ENCODE measurements at regions not wholly inside any gene's neighbourhood (a gene's known extent, or its start where the extent isn't known, plus 50 kb on each side); places are given as distances from the start of the nearest gene placed in this dataset.
"Not testable (repeated sequence)": the region's sequence is repeated elsewhere in the genome, so short reads cannot be mapped to it uniquely, and the experiment has no call there.

DNA sequence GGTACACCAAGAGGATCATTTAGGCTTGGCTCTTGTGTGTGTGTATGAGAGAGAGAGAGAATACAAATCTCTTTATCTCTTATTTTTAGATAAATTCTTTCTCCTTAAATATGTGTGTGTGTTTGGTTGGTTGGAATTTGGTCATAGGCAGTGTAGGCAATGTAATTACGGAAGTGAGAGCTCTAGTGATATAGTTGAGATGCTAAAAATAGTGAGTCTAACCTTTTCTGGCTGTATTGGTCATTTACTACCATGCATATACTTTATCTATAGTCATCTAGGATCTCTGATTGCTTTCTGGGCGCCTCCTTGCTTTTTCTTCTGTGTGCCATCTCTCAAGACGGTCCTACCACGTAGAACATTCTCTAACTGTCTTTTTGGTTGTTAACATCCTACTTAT is 250.2 kb downstream of the NUF2 start:
- DNase-seq (ENCODE audit: low read depth in 2 of 3, low spot score in 2 of 3), result no peak

DNA sequence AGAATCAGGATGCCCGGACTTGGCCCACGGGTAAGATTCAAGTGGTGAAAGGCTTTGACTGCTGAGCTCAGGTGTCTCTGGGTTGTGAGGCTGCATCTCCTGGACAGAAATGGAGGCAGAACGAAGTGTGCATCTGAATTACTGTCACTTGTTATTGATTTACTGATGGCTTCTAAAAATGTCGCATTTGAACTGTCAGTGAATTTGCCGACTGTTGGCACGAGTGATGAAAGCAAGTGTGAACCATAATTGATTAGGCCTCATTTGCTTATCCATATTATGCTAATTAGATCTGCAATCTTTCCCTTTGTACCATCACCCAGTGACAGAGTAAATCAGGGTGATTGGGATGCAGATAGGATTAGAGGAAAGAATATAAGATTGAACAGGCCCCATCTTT is 252.4 kb downstream of the NUF2 start:
- DNase-seq (ENCODE audit: low read depth in 2 of 3, low spot score in 2 of 3), result no peak

DNA sequence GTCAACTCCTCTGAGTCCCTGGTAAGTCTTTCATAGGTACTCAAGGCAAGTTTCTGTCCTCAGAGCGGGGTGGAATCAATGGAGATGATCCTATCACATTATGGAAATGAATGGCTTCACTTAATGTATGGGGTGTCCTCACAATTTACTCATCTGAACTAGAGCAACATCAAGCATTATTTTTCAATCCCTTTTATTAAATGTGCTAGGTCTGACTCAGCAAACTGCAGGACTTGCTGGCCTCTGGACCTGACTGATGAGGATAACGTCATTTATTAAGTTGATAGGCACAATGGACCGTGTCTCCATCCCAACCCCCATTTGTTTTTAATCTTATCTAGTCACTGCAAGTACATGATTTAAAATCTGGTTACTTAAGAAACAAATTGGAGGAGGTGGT is 259.2 kb downstream of the NUF2 start:
- no peak for DNase-seq (ENCODE audit: low read depth in 2 of 3, low spot score in 2 of 3)

DNA sequence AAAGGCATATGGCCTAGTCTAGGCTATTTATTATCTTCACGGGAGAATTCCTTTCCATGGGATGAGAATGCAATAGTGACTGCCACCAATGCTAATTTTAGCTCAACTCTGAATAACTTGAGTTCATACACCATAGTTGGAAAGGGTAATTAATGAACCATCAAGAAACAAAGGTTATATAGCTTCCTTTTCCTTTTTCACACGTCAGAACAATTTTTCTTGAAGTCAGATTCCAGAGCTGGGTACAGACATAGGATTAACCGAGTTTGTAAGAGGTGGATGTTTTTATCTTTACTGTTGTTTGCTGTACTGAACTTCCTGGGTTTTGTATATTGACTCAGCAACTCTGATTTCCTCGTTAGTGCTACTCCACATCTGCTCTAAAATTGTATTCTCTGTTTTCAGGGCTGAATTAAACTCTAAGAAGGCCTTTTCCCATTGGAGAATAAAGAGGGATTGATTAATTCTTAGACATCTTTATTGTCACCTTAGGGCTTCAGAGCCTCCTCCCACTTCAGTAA is 262.0 kb downstream of the NUF2 start:
- no peak for DNase-seq (ENCODE audit: low read depth in 2 of 3, low spot score in 2 of 3)

DNA sequence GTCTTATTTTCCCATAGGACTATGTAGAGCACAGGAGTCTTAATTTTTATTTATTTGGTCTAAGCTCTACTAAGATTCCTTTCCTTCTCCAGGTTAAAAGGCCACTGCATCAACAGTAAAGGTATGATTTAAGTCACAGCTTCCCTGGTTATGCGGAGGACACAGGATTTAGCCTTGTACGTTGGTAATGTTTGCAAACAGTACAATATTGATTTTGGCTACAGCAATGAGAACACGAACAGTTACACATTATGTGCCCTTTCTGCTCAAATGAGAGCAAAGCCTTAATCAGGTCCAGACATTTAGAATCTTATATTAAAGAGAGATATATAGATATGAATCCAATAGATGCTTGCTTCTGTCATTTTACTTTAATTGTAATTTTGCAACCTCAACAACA is 264.0 kb downstream of the NUF2 start:
- DNase-seq (ENCODE audit: low read depth in 2 of 3, low spot score in 2 of 3), result no peak

DNA sequence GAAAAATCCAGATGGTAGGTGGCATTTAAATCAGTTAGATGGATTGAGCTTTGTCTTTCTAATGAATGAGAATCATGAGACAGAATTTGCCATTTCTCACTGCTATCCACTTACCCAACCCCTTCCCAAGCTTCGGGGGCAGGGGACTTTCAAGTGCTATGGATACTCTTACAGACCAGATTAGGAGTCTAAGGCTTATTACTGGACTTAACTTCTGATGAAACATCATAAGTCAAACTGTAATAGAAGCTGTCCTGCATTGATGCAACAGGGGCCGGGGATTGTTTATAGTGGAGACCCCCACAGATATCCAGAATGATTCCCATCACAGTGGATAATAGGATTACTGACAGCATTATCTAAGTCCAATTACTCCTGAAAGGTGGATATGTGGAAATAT is 267.0 kb downstream of the NUF2 start:
- no peak for DNase-seq (ENCODE audit: low read depth in 2 of 3, low spot score in 2 of 3)

DNA sequence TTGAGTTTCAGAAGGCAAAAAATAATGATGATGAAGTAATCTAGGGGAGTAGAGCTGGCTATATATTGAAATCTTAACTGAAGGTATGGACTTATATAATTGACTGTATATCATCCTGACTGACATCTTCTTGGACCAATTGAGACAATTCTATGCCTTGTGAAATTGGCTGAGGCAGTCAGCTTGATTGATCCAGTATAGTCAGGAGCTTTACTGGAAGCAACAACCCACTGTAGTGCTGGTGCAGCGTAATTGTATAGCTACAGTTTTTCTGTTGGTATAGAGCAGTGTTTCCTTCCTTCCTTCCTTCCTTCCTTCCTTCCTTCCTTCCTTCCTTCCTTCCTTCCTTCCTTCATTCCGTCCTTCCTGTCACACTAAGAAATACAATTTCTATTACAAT is 268.0 kb downstream of the NUF2 start:
- no peak for DNase-seq (ENCODE audit: low read depth in 2 of 3, low spot score in 2 of 3)

DNA sequence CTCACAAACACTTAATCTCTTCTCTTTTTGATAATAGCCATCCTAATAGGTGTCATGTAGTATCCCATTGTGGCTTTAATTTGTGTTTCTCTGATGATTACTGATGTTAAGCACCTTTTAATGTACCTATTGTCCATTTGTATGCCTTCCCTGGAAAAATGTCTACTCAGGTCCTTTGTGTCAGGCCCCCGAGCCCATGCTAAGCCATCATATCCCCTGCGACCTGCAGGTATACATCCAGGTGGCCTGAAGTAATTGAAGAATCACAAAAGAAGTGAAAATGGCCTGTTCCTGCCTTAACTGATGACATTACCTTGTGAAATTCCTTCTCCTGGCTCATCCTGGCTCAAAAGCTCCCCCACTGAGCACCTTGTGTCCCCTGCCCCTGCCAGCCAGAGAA is 269.4 kb downstream of the NUF2 start:
- not testable (repeated sequence) for DNase-seq (ENCODE audit: low read depth in 2 of 3, low spot score in 2 of 3)

DNA sequence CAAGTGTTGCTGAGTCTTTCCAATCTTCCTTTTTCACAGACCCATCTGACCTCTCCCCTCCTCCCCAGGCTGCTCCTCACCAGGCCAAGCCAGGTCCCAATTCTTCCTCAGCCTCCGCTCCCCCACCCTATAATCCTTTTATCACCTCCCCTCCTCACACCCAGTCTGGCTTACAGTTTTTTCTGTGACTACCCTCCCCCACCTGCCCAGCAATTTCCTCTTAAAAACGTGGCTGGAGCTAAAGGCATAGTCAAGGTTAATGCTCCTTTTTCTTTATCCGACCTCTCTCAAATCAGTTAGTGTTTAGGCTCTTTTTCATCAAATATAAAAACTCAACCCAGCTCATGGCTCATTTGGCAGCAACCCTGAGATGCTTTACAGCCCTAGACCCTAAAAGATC is 270.9 kb downstream of the NUF2 start:
- DNase-seq (ENCODE audit: low read depth in 2 of 3, low spot score in 2 of 3), result not testable (repeated sequence)

DNA sequence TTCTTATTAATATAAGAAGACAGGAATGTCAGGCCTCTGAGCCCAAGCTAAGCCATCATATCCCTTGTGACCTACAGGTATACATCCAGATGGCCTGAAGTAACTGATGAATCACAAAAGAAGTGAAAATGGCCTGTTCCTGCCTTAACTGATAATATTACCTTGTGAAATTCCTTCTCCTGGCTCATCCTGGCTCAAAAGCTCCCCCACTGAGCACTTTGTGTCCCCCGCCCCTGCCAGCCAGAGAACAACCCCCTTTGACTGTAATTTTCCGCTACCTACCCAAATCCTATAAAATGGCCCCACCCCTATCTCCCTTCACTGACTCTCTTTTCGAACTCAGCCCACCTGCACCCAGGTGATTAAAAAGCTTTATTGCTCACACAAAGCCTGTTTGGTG is 274.4 kb downstream of the NUF2 start:
- DNase-seq (ENCODE audit: low read depth in 2 of 3, low spot score in 2 of 3), result not testable (repeated sequence)

DNA sequence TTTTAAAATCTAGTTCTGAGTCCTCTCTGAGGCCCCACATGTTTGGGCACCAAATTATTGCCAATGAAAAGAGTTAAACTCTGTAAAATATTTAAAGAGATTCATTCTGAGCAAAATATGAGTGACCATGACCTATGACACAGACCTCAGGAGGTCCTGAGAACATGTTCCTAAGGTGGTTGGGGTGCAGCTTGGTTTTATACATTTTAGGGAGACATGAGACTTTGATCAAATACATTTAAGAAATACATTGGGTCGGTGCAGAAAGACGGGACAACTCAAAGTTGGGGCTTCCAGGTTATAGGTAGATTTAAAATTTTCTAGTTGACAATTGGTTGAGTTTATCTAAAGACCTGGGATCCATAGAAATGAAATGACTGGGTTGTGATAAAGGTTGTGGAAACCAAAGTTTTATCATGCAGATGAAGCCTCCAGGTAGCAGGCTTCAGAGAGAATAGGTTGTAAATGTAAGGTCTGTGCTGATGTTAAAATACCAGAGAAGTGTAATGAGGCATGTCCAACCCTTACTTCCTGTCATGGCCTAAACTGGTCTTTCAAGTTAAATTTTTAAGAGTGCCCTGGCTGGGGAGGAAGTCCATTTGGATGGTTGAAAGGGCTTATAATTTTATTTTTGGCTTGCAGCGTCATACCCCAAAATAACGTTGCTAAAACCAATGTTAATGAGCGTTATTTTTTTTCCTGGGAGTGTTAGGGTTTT is 274.9 kb downstream of the NUF2 start:
- DNase-seq (ENCODE audit: low read depth in 2 of 3, low spot score in 2 of 3), result no peak

DNA sequence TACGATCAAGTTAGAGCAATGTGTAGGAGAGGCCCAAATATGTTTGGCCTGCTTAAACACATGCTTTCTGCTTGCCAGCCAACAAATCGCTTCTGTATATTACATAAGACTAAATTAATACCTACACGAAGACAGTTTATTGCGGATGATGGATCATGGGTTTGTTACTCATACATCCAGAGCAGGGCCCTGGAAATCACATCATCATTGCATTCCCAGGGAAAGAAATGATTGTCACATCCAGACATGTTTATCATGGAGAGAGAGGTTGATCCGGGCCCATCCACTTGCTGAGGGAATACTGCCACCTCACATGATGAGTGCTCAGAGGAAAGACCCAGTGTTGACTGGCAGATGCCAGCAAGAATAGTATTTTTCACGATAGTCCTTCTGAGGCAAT is 282.6 kb downstream of the NUF2 start:
- DNase-seq (ENCODE audit: low read depth in 2 of 3, low spot score in 2 of 3), result no peak

DNA sequence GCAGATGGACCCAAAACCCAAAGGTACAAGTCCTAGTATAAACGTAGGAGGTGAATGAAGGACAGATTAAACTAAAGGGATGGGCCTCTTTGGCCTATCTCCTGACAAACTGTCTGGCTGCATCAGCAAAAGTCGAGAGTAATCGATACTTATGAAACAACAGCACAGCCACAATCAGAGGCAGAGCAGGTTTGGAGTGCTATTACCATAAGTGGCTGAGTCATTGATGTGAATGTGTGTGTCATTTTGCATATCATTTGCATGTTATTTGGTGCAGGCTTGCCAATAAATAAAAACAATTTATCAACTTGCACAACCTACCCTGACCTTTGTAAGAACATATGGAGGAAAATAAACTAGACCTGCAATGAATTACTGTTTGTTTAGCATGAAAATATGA is 283.1 kb downstream of the NUF2 start:
- DNase-seq (ENCODE audit: low read depth in 2 of 3, low spot score in 2 of 3), result no peak

DNA sequence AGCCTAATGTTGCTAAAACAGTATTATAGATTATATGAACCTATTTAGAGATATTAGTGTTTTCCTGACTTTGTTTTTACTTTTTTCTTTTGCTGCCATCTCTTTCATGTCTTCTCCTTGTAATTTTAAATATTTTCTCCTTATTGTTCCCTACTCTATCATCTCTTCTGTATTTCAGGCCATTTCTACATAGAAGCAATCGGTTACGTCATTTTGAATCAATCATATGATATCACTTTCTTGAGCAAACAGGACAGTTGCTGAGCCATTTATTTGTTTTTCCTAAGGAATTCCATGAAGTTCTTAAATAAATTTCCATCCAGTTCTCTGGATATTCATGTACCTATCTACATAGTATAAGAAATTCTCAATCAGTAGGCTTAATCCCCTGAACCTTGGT is 287.2 kb downstream of the NUF2 start:
- DNase-seq (ENCODE audit: low read depth in 2 of 3, low spot score in 2 of 3), result no peak

DNA sequence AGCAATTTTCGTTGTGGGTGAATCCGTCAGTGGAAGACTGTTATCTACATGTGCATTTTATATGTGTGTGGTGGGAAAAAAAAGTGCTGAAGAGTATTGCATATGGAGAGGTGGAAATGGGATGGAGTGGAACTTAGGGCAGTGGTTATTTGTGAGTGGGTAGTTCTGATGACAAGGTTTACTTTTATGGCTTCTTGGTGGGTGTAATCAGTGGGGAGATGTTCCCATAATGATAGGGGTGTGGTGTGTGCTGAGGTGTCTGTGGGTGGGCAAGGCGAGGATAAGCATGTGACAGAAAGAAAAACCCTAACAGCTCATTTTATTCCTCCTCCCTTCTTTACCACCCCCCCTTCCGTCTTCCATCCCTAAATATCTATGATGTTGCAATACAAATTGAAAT is 288.1 kb downstream of the NUF2 start:
- DNase-seq (ENCODE audit: low read depth in 2 of 3, low spot score in 2 of 3), result no peak

DNA sequence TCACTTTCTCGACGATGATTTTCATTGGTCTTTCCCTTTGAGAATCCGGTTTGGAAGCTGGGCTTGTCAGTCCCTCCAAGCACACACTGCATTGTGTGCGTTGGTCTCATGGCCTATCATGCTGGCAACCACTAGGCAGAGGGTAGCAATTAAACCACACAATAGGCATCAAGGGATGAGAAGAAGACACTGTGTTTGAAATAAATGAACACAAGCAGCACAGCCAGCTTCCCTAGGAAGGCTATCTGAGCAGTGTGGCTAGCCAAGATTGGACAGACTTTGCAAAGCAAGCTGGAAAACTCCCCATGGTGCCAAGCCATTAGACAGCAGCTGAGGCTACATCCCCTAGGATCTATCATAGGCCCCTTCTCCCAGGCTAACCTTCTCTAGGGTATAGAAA is 288.7 kb downstream of the NUF2 start:
- DNase-seq (ENCODE audit: low read depth in 2 of 3, low spot score in 2 of 3), result no peak

DNA sequence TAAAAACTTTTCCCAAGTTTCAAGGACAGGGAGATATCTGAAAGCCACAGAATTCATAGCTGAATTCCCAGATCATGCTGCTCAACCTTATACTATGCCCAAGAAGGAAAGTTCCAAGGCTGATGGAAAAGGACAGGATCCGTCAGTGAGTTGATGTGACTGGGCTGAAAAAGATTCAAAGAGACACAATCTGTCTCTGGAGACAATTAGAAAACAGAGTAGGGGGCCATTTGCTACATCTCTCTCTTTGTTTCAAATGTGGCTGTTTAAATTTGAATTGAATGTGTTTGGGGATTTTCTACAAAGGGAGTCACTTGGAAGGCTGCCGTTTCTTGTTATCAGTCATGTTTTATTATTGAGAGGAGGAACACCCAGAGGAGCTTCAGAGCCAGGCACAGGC is 292.6 kb downstream of the NUF2 start:
- no peak for DNase-seq (ENCODE audit: low read depth in 2 of 3, low spot score in 2 of 3)

DNA sequence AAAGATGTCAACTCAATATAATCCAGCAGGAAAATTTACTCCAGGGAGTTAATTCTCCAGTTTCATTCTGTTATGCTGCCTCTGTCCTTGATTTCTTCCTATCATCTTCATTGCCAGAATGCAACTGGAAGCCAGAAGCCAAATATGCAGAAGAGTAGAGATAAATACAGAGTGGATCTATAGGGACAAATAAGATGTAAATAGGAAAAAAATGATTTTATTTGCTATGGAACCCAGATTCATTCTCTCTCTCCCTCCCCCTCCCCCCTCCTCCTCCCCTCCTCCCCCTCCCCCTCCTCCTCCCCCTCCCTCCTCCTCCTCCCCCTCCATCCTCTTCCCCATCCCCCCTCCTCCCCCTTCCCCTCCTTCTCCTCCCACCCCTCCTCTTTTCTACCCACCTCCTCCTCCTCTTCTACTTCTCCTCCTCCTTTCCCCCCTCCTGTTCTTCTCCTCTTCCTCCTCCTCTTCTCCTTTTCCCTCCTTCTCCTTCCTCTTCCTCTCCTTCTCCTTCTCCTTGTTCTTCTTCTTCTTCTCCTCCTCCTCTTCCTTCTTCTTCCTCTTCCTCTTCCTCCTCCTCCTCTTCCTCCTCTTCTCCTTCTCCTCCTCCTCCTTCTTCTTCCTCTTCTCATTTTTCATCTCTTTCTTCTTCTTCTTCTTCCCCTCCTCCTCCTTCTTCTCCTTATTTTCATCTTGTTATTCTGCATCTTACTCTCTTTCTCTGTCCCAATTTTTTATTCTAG is 306.4 kb downstream of the NUF2 start:
- DNase-seq (ENCODE audit: low read depth in 2 of 3, low spot score in 2 of 3), result no peak

DNA sequence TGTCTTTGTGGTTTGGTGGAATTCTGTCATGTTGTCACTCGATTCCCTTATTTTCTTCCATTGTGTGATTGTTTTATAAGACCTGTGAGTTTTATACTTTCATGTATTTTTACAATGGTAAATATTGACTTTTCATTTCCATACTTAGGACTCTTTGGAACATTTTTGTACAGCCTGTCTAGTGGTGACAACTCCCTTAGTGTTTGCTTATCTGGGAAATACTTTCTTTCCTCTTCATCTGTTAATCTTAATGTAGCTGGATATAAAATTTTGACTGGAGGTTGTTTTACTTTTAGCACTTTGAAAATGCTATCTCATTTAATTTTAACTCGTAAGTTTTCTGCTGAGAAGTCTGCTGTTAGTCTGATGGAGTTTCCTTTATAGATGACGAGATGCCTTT is 310.5 kb downstream of the NUF2 start:
- DNase-seq (ENCODE audit: low read depth in 2 of 3, low spot score in 2 of 3), result no peak

DNA sequence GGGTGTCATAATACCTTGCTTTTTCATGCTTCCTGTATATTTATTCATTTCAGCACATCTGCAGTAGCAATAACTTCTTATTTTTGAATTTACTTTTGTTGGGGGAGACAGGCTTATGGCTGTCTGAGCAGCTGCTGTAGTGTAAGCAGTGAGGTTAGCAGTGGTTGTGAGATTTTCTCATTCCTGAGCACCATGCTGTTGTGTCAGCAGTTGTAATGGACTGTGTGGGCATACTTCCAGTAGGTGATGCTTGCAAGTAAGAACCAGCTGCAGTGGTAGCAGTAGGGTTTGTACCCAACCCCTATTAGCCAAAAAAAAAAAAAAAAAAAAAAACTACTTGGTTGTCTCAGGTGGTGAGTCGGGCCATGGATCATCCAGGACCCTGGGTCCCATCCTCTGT is 311.6 kb downstream of the NUF2 start:
- DNase-seq (ENCODE audit: low read depth in 2 of 3, low spot score in 2 of 3), result no peak

DNA sequence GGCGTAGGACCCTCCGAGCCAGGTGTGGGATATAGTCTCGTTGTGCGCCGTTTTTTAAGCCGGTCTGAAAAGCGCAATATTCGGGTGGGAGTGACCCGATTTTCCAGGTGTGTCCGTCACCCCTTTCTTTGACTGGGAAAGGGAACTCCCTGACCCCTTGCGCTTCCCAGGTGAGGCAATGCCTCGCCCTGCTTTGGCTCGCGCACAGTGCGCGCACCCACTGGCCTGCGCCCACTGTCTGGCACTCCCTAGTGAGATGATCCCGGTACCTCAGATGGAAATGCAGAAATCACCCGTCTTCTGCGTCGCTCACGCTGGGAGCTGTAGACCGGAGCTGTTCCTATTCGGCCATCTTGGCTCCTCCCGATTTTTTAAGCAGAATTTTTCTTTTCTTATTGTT is 323.9 kb downstream of the NUF2 start:
- DNase-seq (ENCODE audit: low read depth in 2 of 3, low spot score in 2 of 3), result not testable (repeated sequence)

DNA sequence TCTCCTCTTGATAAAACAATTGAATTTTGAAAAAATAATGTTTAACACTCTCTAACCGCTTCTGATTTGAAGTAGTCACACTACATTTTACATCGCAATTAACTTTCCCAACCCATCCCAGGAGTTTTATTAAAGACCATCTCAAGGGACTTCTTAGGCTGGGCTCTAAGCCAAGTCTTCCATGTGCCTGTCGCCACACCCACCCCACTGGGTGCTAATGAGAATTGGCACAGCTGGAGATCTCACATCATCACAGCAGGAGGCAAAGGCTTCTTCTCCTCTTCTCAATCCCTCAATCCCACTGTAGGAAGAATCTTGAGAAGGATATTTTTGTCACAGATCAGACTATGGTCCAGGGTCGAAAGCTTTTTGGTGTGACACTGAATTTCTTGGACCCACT is 328.9 kb downstream of the NUF2 start:
- no peak for DNase-seq (ENCODE audit: low read depth in 2 of 3, low spot score in 2 of 3)

DNA sequence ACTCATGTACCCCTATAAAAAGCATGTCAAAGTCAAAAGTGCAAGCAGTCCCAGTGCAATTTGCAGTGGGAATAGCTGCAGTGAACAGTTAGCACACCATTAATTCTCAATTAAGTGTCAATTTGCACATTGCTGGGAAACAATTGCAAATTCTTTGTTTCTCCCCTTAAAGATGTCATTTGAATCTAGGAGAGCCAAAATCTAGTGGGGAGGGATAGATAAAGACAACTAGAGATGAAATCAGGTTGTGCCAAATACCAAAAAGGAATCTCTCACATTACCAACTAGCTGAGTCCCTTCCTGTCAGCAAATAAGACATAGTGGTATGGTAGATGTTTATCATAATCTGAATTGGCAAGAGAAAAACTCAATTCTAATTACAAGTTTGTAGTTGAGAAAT is 330.7 kb downstream of the NUF2 start:
- no peak for DNase-seq (ENCODE audit: low read depth in 2 of 3, low spot score in 2 of 3)
